ENCODE measurements at regions not wholly inside any gene's neighbourhood (a gene's known extent, or its start where the extent isn't known, plus 50 kb on each side); places are given as distances from the start of the nearest gene placed in this dataset.
"Not testable (repeated sequence)": the region's sequence is repeated elsewhere in the genome, so short reads cannot be mapped to it uniquely, and the experiment has no call there.

DNA sequence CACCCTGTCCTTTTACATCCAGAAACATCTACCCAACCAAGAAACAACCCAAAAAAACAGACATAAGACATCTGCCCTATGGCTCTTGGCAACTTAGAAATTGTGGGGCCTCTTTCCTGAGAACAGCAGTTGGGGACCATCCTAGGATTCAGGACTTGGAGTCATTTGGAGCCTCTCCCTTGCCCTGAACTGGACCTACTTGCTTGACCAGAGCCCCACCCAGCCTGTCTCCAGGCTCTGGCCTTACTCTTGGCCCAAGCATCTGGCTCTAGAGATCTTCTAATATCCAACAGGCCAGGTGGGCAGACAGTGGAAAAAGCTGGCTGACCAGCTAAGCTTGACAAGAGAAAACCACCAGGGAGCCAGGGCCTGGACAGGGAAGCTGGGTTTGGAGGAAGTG is 99.1 kb upstream of the C2CD4B start:
- intact Hi-C loops (cut with DNase I): no loop called here
- no peak for DNase-seq (ENCODE audit: low spot score)

DNA sequence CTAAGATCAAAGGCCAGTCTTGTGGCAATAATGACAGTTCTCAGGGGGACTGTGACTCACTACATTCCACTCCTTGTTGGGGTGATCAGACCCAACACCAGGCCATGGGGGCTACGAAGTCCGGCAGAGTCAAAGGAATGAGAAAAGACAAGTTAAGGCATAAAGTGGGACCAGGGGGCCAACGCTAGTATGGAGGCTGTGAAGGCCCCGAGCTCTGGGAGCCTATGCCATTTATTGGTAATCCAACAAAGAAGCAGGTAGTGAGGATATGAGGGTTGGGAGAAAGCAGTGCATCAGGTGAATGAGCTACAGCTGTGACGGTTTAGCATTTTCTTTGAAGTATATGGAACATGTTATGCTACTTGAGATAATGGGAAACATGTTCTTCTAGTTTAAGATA is 104.4 kb upstream of the C2CD4B start:
- intact Hi-C loops (cut with DNase I): no loop called here
- no peak for DNase-seq (ENCODE audit: low spot score)

DNA sequence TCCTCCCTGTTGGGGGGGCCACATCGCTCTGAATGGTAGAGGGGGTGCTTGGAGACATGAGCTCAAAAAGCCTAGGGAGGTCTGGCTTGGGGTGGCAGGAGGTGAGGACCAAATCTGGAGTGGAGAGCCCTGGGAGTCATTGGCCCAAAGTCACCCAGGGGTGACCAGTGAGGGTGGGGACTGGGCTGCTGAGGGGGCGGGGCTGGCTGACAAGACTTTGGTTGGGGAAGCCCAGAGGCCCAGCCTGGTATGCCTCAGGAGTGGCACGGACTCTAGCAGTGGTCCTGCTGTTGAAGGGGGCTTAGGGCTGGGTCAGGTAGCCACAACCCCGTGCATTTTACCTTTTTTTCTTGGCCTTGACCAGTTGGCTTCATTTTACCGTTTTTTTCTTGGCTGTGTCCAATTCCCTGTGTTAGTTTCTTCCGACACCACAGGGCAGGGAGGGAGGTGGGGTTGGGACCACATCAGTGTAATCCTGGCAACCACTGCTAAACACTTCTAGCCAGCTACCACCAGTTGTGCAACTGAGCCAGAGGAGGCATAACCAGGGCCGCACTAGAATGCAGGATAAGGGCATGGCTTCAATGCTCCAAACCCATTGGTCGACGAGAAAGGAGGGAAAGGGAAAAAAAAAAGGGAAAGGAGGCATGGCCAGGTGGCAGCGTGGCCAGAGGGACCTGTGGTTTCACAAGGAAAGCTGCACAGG is 105.3 kb upstream of the C2CD4B start:
- DNase-seq (ENCODE audit: low spot score): no peak
- intact Hi-C loops (cut with DNase I): no loop called here

DNA sequence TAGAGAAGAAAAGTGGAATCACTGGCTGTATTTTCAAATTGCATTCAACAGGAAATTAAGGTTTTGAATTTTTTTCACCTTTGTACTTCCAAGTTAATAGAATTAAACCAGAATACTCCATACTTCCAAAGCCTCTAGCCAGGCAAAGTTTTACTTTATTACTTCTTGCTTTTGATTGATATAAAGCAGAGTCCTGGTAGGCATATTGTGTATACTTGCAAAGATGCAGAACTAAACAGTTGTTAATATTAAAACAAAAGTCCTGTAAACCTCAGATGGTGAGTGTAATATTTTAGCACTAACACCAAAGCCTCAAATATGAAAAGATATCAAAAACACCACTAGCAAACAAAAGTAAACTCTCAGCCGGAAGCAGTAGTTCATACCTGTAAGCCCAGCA is 107.2 kb upstream of the C2CD4B start:
- no peak for DNase-seq (ENCODE audit: low spot score)
- intact Hi-C loops (cut with DNase I): no loop called here

DNA sequence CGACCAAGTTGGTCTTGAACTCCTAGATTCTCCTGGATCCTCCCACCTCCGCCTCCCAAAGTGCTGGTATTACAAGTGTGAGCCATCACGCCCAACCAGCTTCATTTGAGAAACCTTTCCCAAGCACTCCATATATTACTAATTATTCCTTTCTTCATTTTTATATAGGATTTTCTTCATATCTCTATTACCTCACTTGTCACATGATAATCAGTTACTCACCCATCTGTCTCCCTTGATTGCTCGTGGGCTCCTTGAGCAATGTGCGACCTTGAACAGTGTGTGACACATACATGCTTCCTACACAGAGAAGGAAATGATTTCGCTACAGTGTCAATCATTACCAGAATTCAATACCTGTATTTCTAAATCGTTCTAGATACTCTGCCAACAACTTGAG is 110.7 kb upstream of the C2CD4B start:
- intact Hi-C loops (cut with DNase I): no loop called here
- DNase-seq (ENCODE audit: low spot score): no peak

DNA sequence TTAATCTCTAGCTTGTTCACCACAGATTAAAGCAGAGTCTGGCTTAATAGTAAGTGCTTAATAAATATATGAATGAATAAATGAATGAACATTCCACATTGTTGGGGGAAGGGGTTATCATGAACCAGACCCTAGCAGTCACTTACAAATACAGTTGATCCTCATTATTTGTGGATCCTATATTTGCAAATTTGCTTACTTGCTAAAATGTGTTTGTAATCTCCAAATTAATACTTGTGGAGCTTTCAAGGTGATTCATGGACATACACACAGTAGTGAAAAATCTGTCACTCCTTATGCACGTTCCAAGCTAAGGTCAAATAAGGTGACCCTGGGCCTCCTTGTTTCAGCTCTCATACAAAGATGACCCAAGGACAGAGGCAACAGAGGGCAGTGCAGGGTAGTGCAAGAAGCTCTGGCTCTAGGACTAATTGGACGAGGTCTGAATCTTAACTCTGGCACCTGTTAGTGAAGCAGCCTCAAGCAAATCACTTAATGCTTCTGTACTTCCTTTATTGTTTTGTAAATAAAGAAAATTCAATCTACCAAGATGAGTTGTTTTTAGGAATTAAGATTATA is 112.8 kb upstream of the C2CD4B start:
- intact Hi-C loops (cut with DNase I): no loop called here
- no peak for DNase-seq (ENCODE audit: low spot score)

DNA sequence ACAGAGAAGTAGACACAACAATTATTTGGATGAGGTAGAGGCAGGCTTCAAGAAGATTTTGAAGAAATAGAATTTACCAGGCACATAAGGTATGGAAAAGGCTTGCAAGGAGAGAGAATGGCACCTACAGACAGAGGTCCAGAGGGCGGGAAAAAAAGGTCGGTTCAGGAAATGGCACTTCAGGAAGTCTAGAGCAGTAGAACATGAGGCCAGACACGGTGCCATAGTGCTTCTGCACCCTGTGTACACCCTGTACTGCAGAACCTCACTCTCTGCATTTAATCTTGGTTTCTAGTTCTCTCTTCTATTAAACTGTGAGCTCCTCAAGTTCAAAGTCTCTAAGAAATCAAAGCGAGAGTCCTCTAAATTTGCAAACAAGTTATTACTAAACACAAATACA is 113.4 kb upstream of the C2CD4B start:
- DNase-seq (ENCODE audit: low spot score): no peak
- intact Hi-C loops (cut with DNase I): no loop called here

DNA sequence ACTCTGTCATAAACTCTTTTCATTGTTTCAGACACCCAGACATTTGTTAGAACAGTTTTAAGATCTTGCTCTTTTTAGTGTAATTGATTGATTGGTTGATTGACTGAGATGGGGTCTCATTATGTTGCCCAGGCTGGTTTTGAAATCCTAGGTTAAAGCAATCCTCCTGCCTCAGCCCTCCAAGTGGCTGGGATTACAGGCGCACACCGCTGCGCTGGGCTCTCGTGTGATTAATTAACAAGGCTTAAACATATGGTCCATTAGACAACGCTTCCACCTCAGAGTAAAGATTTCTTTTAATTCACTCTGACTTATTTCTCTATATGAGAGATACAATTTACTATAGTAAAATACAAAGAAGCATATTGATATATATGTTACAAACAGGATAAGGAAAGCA is 114.0 kb upstream of the C2CD4B start:
- intact Hi-C loops (cut with DNase I): no loop called here
- DNase-seq (ENCODE audit: low spot score): no peak

DNA sequence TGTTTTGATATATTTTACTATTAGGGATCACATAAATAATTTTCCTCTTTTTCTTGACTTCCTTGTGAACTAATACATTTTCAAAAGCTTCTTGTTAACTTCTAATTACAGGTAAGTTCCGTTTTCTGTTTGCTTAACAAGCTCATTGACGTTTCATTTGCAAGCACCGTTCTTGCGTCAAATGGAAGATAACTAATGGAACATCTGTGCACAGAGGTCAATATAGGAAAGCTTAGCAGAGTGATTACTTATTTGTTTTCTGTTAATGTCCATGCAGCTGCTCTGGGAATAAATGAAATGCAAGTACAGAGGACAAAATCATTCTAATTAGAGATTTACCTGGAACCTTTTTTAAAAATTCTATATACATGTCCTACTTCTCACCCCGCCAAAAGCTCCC is 115.5 kb upstream of the C2CD4B start:
- no peak for DNase-seq (ENCODE audit: low spot score)
- intact Hi-C loops (cut with DNase I): no loop called here

DNA sequence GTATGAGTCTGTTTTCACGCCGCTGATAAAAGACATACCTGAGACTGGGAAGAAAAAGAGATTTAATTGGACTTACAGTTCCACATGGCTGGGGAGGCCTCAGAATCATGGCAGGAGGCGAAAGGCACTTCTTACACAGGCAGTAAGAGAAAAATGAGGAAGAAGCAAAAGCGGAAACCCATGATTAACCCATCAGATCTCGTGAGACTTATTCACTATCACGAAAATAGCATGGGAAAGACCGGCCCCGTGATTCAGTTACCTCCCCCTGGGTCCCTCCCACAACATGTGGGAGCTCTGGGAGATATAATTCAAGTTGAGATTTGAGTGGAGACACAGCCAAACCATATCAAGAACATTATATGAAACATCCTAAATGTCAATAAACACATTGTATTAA is 116.7 kb upstream of the C2CD4B start:
- DNase-seq (ENCODE audit: low spot score); intact Hi-C loops (cut with DNase I): not testable (repeated sequence)

DNA sequence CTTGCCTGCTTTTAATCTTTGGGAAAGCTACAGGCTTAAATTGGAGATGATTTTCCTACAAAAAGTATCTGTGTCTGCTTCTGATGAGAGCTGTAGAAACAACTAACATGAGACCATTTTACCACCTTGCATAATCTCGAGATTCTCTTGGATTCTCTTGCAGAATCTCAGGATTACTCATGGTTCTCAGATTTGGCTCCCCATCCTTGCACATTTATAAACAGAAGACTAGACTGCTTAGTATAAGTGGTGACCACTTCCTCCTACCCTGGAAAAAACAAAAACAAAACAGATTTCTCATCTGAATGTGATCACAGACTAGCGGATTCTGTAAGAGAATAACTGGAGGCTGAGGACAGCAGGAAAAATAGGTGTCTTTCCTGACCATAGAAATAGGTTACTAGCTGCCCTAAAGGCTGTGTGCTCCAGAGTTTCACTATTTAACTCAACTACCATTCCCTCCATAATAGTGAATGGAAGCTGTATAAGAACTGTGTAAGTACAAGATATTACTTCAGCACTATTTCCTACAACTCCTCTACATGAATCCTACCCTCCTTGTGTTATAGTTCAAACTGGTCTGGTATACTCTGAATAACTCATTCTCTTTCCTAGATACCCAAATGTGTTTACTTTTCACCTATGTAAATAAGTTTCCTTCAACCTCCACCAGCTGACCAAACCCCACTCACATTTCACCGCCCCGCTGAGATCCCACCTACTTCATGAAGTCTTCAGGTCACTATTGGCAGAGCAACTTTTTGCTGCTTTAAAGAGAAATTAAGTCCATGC is 122.2 kb upstream of the C2CD4B start:
- intact Hi-C loops (cut with DNase I): no loop called here
- no peak for DNase-seq (ENCODE audit: low spot score)

DNA sequence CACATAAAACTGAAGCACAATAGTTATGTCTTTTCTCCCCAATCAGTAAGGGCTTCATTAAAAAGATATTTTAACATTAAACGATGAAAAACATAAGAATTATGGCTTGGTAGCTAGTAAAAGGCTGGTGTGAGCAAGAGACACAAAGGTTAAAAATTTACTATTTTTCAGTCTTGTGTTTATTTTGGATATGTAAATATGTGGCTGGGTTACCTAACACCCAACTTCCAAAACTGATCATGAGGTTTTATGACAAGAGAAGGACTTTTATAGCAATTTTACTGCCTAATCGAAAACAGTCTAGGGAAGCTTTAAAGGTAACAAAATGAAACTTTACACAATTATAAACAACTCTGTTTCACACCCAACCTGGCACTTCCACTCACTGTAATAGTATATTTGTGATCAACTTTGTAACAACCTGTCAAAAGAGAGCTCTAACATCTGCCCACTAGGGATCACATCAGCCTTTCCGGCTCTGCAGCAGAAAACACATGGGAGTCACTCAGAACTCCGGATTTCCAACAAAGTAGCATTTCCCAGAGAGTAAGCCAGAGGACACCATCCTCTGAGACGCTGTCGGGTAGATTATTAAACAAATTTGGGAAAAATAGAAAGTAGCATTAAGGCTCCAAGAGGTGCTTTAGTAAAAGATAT is 123.4 kb upstream of the C2CD4B start:
- no peak for DNase-seq (ENCODE audit: low spot score)

DNA sequence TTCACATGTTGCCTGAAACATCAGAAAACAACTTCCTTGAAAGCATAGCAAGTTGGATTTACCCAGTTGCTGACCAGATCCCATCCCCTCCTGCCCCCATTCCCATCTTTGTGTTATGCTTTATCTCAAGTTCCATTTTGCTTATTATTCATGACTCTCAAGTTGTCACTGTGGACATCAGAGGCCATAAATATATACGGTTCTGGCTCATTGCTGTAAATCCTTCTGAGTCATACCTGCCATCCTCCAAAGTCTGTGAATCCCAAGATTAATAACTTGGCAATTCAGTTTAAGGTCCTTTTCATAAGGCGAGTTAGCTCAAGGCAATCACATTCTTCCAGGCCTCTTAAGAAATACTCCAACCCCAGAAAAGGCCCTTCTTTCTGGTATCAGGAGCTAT is 126.2 kb upstream of the C2CD4B start:
- intact Hi-C loops (cut with DNase I): no loop called here
- no peak for DNase-seq (ENCODE audit: low spot score)

More for the DNA sequence above, 123.4 kb upstream of the C2CD4B start:
- intact Hi-C loops (cut with DNase I): no loop called here

DNA sequence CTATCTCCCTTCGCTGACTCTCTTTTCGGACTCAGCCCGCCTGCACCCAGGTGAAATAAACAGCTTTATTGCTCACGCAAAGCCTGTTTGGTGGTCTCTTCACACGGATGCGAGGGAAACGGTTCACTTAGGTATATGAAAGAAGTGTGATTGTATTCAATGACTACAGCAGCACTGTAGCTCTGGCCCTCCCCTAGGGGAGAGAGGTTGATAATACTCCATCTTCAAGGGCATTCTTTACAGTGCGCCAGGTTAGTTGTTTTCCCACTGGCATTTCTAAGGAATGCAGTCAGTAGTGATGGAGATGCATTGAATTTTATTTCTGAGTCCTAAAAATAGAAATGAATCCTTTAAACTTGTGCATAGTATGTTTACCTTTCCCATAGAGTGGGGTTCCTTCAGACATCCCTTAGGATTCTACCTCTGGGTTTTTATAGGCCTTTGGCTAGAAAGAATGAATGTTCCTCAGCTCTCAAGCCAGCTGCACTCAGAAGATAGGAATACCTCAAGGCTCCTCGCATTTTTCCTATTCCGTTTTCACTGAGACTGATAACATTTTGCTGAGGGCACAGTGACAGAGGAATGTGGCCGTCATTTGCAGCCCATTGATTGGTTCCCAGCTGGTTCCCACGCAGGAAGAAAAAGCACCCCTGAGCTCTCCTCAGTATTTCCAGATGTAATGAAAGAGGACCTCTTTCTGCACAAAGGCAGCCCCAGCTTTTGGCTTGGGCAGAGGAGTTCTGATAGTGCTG is 131.8 kb upstream of the C2CD4B start:
- no peak for DNase-seq (ENCODE audit: low spot score)

DNA sequence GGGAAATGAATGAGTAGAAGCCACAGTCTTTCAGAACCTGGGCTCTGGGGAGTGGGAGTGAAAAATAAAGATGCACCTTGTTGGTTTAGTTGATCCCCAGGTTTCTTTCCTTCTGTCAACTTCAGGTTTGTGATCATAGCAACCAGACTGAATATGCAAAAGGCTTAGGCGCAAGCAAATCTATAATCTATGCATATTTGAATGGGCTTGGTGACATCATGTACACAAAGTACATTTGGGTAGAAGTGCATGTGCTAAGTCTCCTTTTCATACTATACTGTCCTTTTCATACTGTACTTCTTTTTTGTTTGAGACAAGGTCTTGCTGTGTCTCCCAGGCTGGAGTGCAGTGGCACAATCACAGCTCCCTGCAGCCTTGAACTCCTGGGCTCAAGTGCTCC is 132.4 kb upstream of the C2CD4B start:
- intact Hi-C loops (cut with DNase I): no loop called here
- no peak for DNase-seq (ENCODE audit: low spot score)

More for the DNA sequence above, 131.8 kb upstream of the C2CD4B start:
- intact Hi-C loops (cut with DNase I): no loop called here

DNA sequence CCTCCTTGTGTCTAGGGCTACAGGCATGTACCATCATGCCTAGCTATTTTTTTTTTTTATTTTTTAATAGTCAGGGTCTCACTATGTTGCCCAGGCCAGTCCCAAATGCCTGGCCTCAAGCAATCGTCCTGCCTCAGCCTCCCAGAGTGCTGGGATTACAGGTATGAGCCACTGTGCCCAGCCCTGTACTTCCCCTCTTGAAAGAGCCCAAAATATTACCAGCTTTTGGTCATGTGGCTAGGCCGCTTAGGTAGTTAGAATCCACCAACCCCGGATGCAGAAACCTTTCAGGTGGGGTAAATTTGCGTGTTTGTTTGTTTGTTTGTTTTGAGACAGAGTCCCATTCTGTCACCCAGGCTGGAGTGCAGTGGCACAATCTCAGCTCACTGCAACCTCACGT is 132.8 kb upstream of the C2CD4B start:
- intact Hi-C loops (cut with DNase I): no loop called here
- no peak for DNase-seq (ENCODE audit: low spot score)

DNA sequence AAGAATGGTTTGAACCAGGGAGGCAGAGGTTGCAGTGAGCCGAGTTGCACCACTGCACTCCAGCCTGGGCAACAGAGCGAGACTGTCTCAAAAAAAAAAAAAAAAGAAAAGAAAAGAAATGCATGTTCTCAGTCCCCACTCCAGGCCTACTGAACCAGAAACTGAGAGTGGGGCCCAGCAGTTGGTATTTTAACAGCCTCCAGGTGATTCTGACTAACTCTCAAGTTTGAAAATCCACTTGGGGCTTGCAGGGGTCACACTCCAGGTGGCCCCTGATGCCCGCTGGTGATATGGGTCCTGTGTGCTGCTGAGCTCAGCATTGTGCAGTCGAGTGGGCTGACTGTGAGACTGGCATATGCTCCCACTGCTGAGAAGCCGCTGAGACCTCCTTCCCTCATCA is 133.7 kb upstream of the C2CD4B start:
- no peak for DNase-seq (ENCODE audit: low spot score)
- intact Hi-C loops (cut with DNase I): no loop called here

DNA sequence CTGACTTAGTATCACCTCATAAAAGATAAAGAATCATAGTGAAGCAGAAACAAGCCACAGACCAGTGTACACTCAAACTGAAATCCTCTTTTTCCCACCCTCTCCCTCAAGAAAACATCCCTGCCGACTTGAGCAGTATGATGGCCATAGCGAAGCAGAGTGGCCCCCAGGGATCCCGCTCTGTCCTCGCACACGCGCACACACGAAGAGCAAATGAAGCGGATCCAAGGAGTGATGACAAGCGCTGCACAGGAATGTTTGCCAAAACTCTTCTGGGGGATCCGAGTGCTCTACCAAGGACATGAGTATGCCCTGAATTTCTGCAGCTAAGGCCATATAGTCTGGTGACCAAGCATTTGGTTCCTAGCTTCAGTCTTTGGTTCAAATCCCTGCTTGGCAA is 134.5 kb upstream of the C2CD4B start:
- DNase-seq (ENCODE audit: low spot score): no peak
- intact Hi-C loops (cut with DNase I): no loop called here

DNA sequence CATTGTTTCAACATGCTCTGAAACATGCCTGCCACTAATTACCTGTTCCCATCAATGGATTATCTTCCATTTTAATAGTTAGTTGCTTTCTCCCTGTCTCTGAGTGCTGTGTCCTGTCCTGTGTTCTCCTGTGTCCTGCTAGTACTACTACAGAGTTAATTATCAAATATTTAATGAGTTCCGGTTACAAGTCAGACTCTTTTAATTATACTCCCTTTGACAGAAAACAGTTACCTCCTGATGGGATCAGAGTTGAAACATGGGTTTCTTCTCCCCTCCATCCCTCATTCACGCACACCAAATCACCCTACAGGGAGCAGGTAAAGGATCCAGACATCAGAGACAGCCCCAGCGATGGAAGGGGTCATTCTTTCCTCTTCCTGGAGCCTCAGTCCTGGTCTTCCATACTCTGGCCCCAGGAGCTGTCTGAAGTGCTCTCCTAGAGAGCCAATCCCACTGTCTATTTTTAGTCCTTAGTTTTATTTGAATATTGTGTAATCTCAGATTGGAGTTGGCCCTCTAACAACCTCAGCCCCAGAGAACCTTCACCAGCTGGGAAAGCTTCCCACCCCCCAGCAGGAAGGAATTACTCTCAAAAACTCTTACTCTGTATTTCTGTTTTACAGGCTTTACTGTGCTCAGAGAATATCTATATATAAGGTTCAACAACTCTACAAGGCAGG is 137.0 kb upstream of the C2CD4B start:
- DNase-seq (ENCODE audit: low spot score): no peak
- intact Hi-C loops (cut with DNase I): loop anchor here (10.0 kb wide), 1 partner anchor 427 kb away; no protein-coding TSS in a partner anchor
